ENCODE measurements at regions not wholly inside any gene's neighbourhood (a gene's known extent, or its start where the extent isn't known, plus 50 kb on each side); places are given as distances from the start of the nearest gene placed in this dataset.
"Not testable (repeated sequence)": the region's sequence is repeated elsewhere in the genome, so short reads cannot be mapped to it uniquely, and the experiment has no call there.

DNA sequence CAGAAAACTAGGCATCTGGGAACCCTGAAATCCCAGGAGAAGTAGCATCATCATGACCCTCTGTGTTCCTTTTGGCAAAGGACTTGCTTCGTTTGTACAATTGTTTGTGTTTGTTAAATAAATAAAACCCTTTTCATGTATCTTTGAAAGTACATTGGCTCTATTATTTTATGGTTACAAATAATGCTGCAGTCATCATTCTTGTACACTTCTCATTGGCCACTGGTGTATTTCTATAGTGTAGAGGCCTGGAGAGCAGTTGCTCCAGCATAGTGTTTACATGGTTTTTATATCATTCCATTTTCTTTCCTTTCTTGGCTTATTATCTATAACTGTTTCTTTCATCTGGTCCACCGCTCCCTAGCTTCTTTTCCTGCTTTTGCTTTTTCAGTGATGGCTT lies 253.3 kb downstream of the FAM72C start:
- Histone ChIP-seq H3K9me3 (ENCODE audit: control insufficient read depth, insufficient read depth, low read depth, low read length) (no peaks in the 10 kb centered on the region), H3K27ac (ENCODE audit: low read depth, low read length) (no peak overlapping the region), H3K9ac (ENCODE audit: low read length) (no peak overlapping the region), H3K27me3 (ENCODE audit: control insufficient read depth, insufficient read depth, low read length) (no peaks in the 10 kb centered on the region), H3K36me3 (ENCODE audit: control insufficient read depth, insufficient read depth, low read length) (no peaks in the 10 kb centered on the region), H3K4me3 (ENCODE audit: low read depth, low read length) (no peak overlapping the region), H3K4me1 (ENCODE audit: control insufficient read depth, insufficient read depth, low read length) (peaks cover 11% of the 10 kb centered on the region)

DNA sequence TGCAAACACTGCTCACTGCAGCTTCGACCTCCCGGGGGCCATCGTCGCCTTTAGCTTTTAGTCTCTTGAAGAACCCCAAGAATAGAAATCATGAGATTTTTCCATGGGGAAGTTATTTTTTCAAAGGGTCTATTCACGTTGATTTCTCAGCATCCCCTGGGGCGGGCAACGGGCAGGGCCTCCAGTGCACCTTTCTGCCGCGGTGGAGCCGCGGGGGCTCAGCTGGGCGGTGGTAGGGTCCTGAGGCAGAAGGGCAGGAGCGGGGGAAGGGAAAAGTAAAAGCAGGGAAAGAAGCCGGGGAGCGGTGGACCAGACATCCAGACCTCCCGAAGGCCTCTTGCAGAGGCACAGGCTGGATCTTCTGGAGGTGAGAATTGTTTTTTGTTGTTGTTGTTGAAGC lies 253.8 kb downstream of the FAM72C start:
- no peak overlapping the region for H3K4me3 ChIP-seq (ENCODE audit: low read depth, low read length)
- no peak overlapping the region for H3K9ac ChIP-seq (ENCODE audit: low read length)
- H3K36me3 ChIP-seq (ENCODE audit: control insufficient read depth, insufficient read depth, low read length) = no peaks in the 10 kb centered on the region
- no peaks in the 10 kb centered on the region for H3K9me3 ChIP-seq (ENCODE audit: control insufficient read depth, insufficient read depth, low read depth, low read length)
- peaks cover 11% of the 10 kb centered on the region for H3K4me1 ChIP-seq (ENCODE audit: control insufficient read depth, insufficient read depth, low read length)
- no peak overlapping the region for H3K27ac ChIP-seq (ENCODE audit: low read depth, low read length)
- no peaks in the 10 kb centered on the region for H3K27me3 ChIP-seq (ENCODE audit: control insufficient read depth, insufficient read depth, low read length)

DNA sequence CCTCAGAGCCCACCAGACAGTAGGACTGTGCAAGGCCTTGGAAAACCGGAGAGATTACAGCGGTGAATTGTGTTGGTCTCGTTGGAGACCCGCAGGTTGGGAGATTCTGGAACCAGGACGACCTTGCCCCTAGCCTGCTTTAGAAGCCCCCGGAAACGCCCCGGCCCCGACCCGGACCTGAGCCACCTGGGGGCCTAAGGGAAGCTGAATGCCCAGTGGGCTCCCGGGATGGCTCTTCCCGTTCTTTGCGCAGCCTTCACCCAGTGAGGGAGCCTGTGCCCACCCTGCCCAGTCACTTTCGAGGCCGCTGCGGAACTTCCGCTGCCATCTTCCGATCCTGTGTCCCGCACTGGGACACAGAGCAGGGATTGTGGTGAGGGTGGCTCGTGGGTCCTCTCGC lies 254.4 kb downstream of the FAM72C start:
- Histone ChIP-seq H3K27me3 (ENCODE audit: control insufficient read depth, insufficient read depth, low read length) (no peaks in the 10 kb centered on the region), H3K9me3 (ENCODE audit: control insufficient read depth, insufficient read depth, low read depth, low read length) (no peaks in the 10 kb centered on the region), H3K4me1 (ENCODE audit: control insufficient read depth, insufficient read depth, low read length) (peaks cover 11% of the 10 kb centered on the region), H3K9ac (ENCODE audit: low read length) (no peak overlapping the region), H3K4me3 (ENCODE audit: low read depth, low read length) (no peak overlapping the region), H3K36me3 (ENCODE audit: control insufficient read depth, insufficient read depth, low read length) (no peaks in the 10 kb centered on the region), H3K27ac (ENCODE audit: low read depth, low read length) (no peak overlapping the region)

DNA sequence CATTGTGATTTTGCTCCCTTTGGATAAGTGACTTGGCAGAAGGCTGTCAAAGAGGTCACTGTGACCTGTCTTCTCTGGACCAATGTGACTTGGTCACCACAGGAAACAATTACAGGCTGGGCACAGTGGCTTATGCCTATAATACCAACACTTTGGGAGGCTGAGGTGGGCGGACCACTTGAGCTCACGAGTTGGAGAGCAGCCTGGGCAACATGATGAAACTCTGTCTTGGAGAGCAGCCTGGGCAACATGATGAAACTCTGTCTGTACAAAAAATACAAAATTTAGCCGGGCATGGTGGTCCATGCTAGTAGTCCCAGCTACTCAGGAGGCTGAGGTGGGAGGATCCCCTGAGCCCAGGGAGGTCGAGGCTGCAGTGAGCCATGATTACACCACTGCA lies 256.9 kb downstream of the FAM72C start:
- H3K27ac ChIP-seq (ENCODE audit: low read depth, low read length); H3K4me1 ChIP-seq (ENCODE audit: control insufficient read depth, insufficient read depth, low read length); H3K27me3 ChIP-seq (ENCODE audit: control insufficient read depth, insufficient read depth, low read length); H3K9ac ChIP-seq (ENCODE audit: low read length); H3K4me3 ChIP-seq (ENCODE audit: low read depth, low read length); H3K36me3 ChIP-seq (ENCODE audit: control insufficient read depth, insufficient read depth, low read length); H3K9me3 ChIP-seq (ENCODE audit: control insufficient read depth, insufficient read depth, low read depth, low read length): not testable (repeated sequence)

DNA sequence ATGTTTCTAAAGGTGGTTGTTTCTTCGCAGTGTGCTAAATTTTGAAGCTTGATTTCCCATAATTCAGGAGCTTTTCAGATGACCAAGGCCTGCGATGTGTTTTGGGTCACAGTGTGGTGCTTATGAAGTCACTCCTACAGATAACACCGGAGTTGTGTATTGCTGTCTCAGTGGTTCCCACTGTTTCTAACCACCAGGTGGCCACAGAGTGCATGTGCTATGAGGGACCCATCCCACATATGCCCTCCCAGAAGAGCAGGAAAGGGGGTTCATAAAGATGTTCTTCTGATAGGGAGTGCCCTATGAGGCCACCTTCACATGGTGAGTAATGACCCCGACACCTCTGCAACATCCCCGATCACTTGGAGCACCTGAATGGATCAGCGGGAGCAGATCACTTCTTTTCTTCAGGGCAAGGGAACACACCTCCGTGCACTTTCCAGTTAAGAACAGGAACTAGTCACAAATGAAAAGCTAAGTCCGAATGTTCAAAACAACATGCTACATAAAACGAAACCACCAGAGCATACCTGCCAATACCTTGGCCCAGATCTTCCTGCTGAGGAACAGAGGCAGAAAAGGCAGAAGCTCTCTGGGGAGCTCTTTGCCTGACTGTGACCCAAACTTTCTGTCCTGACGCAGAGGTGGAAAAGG lies 262.1 kb downstream of the FAM72C start:
- H3K4me3 ChIP-seq (ENCODE audit: low read depth, low read length); H3K4me1 ChIP-seq (ENCODE audit: control insufficient read depth, insufficient read depth, low read length); H3K36me3 ChIP-seq (ENCODE audit: control insufficient read depth, insufficient read depth, low read length); H3K27ac ChIP-seq (ENCODE audit: low read depth, low read length); H3K9me3 ChIP-seq (ENCODE audit: control insufficient read depth, insufficient read depth, low read depth, low read length); H3K9ac ChIP-seq (ENCODE audit: low read length); H3K27me3 ChIP-seq (ENCODE audit: control insufficient read depth, insufficient read depth, low read length): not testable (repeated sequence)

DNA sequence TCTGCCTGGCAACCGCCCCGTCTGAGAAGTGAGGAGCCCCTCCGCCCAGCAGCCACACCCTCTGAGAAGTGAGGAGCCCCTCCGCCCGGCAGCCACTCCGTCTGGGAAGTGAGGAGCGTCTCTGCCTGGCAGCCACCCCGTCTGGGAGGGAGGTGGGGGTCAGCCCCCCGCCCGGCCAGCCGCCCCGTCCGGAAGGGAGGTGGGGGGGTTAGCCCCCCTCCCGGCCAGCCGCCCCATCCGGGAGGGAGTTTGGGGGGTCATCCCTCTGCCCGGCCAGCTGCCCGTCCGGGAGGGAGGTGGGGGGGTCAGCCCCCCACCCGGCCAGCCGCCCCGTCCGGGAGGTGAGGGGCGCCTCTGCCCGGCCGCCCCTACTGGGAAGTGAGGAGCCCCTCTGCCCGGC lies 269.0 kb downstream of the FAM72C start:
- not testable (repeated sequence) for H3K9me3 ChIP-seq (ENCODE audit: control insufficient read depth, insufficient read depth, low read depth, low read length); H3K4me1 ChIP-seq (ENCODE audit: control insufficient read depth, insufficient read depth, low read length); H3K36me3 ChIP-seq (ENCODE audit: control insufficient read depth, insufficient read depth, low read length); H3K27ac ChIP-seq (ENCODE audit: low read depth, low read length); H3K9ac ChIP-seq (ENCODE audit: low read length); H3K4me3 ChIP-seq (ENCODE audit: low read depth, low read length)
- H3K27me3 ChIP-seq (ENCODE audit: control insufficient read depth, insufficient read depth, low read length) = peaks cover 37% of the 10 kb centered on the region

DNA sequence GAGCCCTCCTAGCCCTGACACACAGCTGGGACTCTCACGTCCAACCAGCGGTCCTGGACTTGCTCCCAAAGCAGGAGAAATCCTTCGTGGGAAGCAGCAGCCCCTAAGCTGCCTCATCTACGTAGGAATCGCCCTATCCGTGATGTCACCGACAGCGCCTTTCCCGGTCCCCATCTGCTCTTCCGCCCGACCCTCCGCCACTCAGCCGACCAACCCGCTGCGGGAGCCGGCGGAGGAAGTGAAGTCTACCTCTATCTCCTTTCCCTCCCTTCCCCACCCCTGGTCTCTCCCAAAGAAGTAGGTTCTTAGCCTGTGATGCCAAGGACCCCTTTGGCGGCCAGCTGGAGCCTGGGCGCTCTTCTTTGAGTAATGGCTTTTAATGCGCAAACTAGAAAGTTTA lies 272.1 kb downstream of the FAM72C start:
- H3K4me1 ChIP-seq (ENCODE audit: control insufficient read depth, insufficient read depth, low read length) = no peaks in the 10 kb centered on the region; the same call in 1 of the 2 replicates

DNA sequence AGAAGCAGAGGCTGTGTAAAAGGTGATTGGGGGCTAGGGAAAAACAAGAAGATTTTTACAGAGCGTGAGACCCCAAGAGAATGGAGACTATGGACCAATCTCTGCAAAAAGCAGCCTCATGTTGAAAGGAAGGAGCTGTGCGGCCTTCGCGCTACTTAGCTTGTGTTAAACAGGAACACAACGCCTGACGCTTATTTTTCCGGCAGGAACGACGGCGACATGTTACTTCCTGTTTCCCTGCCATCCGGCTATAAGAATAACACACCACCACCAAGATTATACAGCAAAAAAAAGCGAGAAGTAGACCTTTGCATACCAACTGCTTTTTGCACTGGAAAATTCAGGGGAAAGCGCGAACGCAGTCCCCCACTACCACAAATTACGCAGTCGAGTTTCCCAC lies 272.7 kb downstream of the FAM72C start:
- Histone ChIP-seq H3K4me3 (ENCODE audit: low read depth, low read length) (peak overlapping the region; percentile 48; the same call in 1 of the 2 replicates), H3K9ac (ENCODE audit: low read length) (no peak overlapping the region), H3K9me3 (ENCODE audit: control insufficient read depth, insufficient read depth, low read depth, low read length) (no peaks in the 10 kb centered on the region), H3K27me3 (ENCODE audit: control insufficient read depth, insufficient read depth, low read length) (peaks cover 50% of the 10 kb centered on the region), H3K36me3 (ENCODE audit: control insufficient read depth, insufficient read depth, low read length) (no peaks in the 10 kb centered on the region), H3K27ac (ENCODE audit: low read depth, low read length) (no peak overlapping the region), H3K4me1 (ENCODE audit: control insufficient read depth, insufficient read depth, low read length) (no peaks in the 10 kb centered on the region; the same call in 1 of the 2 replicates)

More for the DNA sequence above, 272.1 kb downstream of the FAM72C start:
- peak overlapping the region; percentile 48; the same call in 1 of the 2 replicates for H3K4me3 ChIP-seq (ENCODE audit: low read depth, low read length)
- peaks cover 49% of the 10 kb centered on the region for H3K27me3 ChIP-seq (ENCODE audit: control insufficient read depth, insufficient read depth, low read length)
- no peak overlapping the region for H3K27ac ChIP-seq (ENCODE audit: low read depth, low read length)
- no peaks in the 10 kb centered on the region for H3K36me3 ChIP-seq (ENCODE audit: control insufficient read depth, insufficient read depth, low read length)
- H3K9ac ChIP-seq (ENCODE audit: low read length) = no peak overlapping the region
- H3K9me3 ChIP-seq (ENCODE audit: control insufficient read depth, insufficient read depth, low read depth, low read length) = no peaks in the 10 kb centered on the region

DNA sequence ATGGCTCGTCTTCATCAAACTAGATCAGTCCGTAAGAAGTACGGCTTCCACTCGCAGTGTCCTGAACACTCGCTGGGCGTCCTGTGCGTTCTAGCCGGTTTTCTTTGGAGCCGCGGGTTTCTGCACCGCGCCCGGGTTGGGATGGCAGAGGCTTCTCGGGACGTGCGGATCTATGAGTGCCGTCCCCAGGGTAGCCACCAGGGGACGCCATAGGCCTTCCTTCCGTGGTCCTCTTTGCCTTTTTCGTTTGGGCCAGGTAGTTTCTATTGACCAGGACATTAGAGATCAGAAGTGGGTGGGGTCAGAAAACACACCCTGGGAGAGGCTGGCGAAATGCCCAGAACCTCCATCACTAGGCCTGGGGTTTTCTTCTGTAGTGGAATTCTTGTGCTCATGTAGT lies 273.8 kb downstream of the FAM72C start:
- H3K27ac ChIP-seq (ENCODE audit: low read depth, low read length) = no peak overlapping the region
- H3K27me3 ChIP-seq (ENCODE audit: control insufficient read depth, insufficient read depth, low read length) = peaks cover 53% of the 10 kb centered on the region
- H3K9ac ChIP-seq (ENCODE audit: low read length) = peak overlapping the region; percentile 8
- H3K4me3 ChIP-seq (ENCODE audit: low read depth, low read length) = peak overlapping the region; percentile 63
- H3K9me3 ChIP-seq (ENCODE audit: control insufficient read depth, insufficient read depth, low read depth, low read length) = no peaks in the 10 kb centered on the region
- no peaks in the 10 kb centered on the region for H3K36me3 ChIP-seq (ENCODE audit: control insufficient read depth, insufficient read depth, low read length)
- no peaks in the 10 kb centered on the region; the same call in 1 of the 2 replicates for H3K4me1 ChIP-seq (ENCODE audit: control insufficient read depth, insufficient read depth, low read length)

DNA sequence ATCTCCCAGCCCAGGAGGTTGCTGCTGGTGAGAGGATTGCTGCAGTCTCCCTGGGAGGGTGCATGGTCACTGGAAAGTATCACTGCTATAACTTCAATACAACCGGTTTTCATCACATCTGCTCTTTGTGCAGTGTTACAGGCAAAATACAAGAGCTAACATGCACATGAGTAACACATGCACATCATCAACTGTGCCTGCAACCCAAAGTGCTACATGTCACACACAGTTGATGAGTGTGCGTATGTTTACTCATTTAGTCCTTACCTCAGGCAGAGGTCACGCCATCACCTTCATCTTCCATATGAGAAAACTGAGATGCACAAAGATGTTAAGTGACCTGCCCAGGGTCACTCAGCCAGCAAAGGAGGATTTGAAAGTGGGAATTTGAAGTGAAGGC lies 277.7 kb downstream of the FAM72C start:
- Histone ChIP-seq H3K27me3 (ENCODE audit: control insufficient read depth, insufficient read depth, low read length) (peaks cover 40% of the 10 kb centered on the region), H3K4me1 (ENCODE audit: control insufficient read depth, insufficient read depth, low read length) (no peaks in the 10 kb centered on the region; the same call in 1 of the 2 replicates), H3K4me3 (ENCODE audit: low read depth, low read length) (no peak overlapping the region), H3K9me3 (ENCODE audit: control insufficient read depth, insufficient read depth, low read depth, low read length) (no peaks in the 10 kb centered on the region), H3K36me3 (ENCODE audit: control insufficient read depth, insufficient read depth, low read length) (no peaks in the 10 kb centered on the region), H3K27ac (ENCODE audit: low read depth, low read length) (no peak overlapping the region), H3K9ac (ENCODE audit: low read length) (no peak overlapping the region)

DNA sequence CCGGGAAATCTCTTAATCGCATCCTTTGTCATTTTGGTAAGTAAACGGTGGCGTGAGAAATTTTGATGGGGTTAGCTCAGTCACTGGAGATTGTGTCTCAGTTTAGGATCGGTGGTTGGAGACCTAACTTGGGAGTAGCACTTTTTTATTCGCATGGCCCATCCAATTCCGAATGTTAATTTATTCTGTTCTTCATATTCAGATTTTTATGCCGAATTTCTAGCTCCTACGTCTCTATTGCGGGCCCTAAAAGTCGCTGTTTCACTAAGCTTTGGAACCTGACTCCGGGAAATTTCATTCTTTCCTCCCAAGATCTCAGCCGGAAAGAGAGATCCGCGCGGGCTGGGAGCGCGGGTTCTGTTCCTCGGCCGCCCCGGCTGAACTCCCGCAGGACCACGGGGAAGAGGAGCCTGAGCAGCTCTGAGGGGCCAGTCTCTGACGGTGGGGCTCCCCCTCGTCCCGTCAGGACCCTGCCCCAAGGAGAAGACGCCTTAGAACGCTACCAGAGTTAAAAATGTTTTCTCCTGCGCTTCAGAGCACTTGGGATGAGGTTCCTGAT lies 279.7 kb downstream of the FAM72C start:
- Histone ChIP-seq H3K27me3 (ENCODE audit: control insufficient read depth, insufficient read depth, low read length) (peaks cover 21% of the 10 kb centered on the region), H3K4me3 (ENCODE audit: low read depth, low read length) (peak overlapping the region; percentile 49), H3K9ac (ENCODE audit: low read length) (no peak overlapping the region), H3K4me1 (ENCODE audit: control insufficient read depth, insufficient read depth, low read length) (no peaks in the 10 kb centered on the region), H3K36me3 (ENCODE audit: control insufficient read depth, insufficient read depth, low read length) (no peaks in the 10 kb centered on the region), H3K27ac (ENCODE audit: low read depth, low read length) (no peak overlapping the region), H3K9me3 (ENCODE audit: control insufficient read depth, insufficient read depth, low read depth, low read length) (no peaks in the 10 kb centered on the region)

Measured in HUES6 (cell line).